HL-60 (cell line): ENCODE measurements at regions not wholly inside any gene's neighbourhood (a gene's known extent, or its start where the extent isn't known, plus 50 kb on each side); places are given as distances from the start of the nearest gene placed in this dataset.

Experiments
- DNase-seq, 2 experiments: peaks; one replicate each; pipeline ENCODE4 v3.0.0-alpha.2; 2010 to 2020; ENCODE audit warnings: low read depth in 1 of 2, low spot score in 1 of 2
- H3K27ac ChIP-seq: fragments of 250-450 bp; sonication (Bioruptor Pico); replicated peaks from 2 replicates; pipeline ENCODE4 v1.5.1; 2020; ENCODE audit warnings: mild to moderate bottlenecking, moderate library complexity
- H3K27me3 ChIP-seq: fragments of 250-450 bp; sonication (Bioruptor Pico); 2 replicates; pipeline ENCODE4 v1.5.1; 2021; ENCODE audit warnings: mild to moderate bottlenecking, moderate library complexity; ENCODE audit not compliant: insufficient read depth, poor library complexity, severe bottlenecking
- H3K4me3 ChIP-seq: replicated peaks from 2 replicates; pipeline ENCODE4 v1.5.1; 2011; ENCODE audit warnings: mild to moderate bottlenecking, control low read depth, low read length; ENCODE audit not compliant: insufficient read depth
- GABPA ChIP-seq: IDR thresholded peaks from 2 replicates; pipeline ENCODE4 v1.6.1; 2012; ENCODE audit warnings: low read depth
- POLR2AphosphoS5 ChIP-seq: IDR thresholded peaks from 2 replicates; pipeline ENCODE4 v1.6.1; 2012; ENCODE audit warnings: low read depth
- REST ChIP-seq: IDR thresholded peaks from 2 replicates; pipeline ENCODE4 v1.6.1; 2012; ENCODE audit warnings: low read depth; ENCODE audit not compliant: insufficient replicate concordance
- SPI1 ChIP-seq: IDR thresholded peaks from 2 replicates; pipeline ENCODE4 v1.6.1; 2012; ENCODE audit warnings: low read depth, mild to moderate bottlenecking, borderline replicate concordance
- TF ChIP-seq, protein P1 (sequence below): IDR thresholded peaks from one replicate; pipeline ENCODE4 v1.5.1; 2011; ENCODE audit warnings: low read length, control low read depth, inconsistent platforms; ENCODE audit not compliant: insufficient read depth

DNA sequence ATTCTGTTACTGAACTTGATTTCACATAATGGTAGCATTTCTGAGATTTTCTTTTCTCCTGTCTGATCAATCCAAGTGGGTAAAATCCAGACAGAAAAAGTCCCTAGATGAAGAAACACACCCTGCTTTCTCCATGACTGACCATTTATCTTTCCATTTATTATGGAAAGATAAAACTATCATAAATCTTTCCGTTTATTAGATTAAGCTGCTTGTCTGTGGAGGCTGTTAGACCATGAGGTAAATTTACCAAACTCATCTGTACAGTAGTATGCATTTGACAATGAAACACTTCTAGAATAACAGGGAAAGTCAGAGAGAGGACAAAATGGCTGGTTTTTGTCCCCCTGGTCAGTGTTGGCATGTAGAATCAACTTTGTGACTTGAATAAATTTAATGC lies 491.2 kb upstream of the SEMA6A start:
- H3K4me3 ChIP-seq, result no peak overlapping the region
- no peak for DNase-seq
- TF ChIP-seq GABPA, result no peak
- TF ChIP-seq, protein P1, sequence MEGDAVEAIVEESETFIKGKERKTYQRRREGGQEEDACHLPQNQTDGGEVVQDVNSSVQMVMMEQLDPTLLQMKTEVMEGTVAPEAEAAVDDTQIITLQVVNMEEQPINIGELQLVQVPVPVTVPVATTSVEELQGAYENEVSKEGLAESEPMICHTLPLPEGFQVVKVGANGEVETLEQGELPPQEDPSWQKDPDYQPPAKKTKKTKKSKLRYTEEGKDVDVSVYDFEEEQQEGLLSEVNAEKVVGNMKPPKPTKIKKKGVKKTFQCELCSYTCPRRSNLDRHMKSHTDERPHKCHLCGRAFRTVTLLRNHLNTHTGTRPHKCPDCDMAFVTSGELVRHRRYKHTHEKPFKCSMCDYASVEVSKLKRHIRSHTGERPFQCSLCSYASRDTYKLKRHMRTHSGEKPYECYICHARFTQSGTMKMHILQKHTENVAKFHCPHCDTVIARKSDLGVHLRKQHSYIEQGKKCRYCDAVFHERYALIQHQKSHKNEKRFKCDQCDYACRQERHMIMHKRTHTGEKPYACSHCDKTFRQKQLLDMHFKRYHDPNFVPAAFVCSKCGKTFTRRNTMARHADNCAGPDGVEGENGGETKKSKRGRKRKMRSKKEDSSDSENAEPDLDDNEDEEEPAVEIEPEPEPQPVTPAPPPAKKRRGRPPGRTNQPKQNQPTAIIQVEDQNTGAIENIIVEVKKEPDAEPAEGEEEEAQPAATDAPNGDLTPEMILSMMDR, result no peak
- no peak for TF ChIP-seq REST
- TF ChIP-seq SPI1, result no peak
- TF ChIP-seq POLR2AphosphoS5, result no peak
- H3K27ac ChIP-seq, result no peak overlapping the region
- no peaks in the 10 kb centered on the region for H3K27me3 ChIP-seq

- no peaks in the 10 kb centered on the region for H3K27me3 ChIP-seq
- no peak overlapping the region for H3K4me3 ChIP-seq
- H3K27ac ChIP-seq, result no peak overlapping the region
- no peak for DNase-seq
- TF ChIP-seq SPI1, result no peak
- TF ChIP-seq GABPA, result no peak
- TF ChIP-seq, protein P1, result no peak
- TF ChIP-seq REST, result no peak
- TF ChIP-seq POLR2AphosphoS5, result no peak
These were observed 490.5 kb upstream of the SEMA6A start for GRCh38 chr5:117065161-117065560.

GRCh38 chr5:117060099-117060498 lies 485.5 kb upstream of the SEMA6A start:
- no peak for TF ChIP-seq GABPA
- TF ChIP-seq REST, result no peak
- no peak for TF ChIP-seq SPI1
- TF ChIP-seq, protein P1, result no peak
- no peak for TF ChIP-seq POLR2AphosphoS5

More at GRCh38 chr5:117060099-117060498, 485.5 kb upstream of the SEMA6A start:
- no peak overlapping the region for H3K4me3 ChIP-seq
- DNase-seq, result no peak
- no peak overlapping the region for H3K27ac ChIP-seq
- H3K27me3 ChIP-seq, result no peaks in the 10 kb centered on the region
